ENCODE measurements at regions not wholly inside any gene's neighbourhood (a gene's known extent, or its start where the extent isn't known, plus 50 kb on each side); places are given as distances from the start of the nearest gene placed in this dataset.
"Not testable (repeated sequence)": the region's sequence is repeated elsewhere in the genome, so short reads cannot be mapped to it uniquely, and the experiment has no call there.

GRCh38 chr1:120941066-120941465 is 51.5 kb downstream of the PPIAL4A start:
- not testable (repeated sequence) for H3K4me3 ChIP-seq (replicated peaks in 1 of 2; ENCODE audit: low read depth in 2 of 2, low read length in 2 of 2); DNase-seq (ENCODE audit: low read depth in 2 of 2)

GRCh38 chr1:120941836-120942217 is 52.3 kb downstream of the PPIAL4A start:
- not testable (repeated sequence) for DNase-seq (ENCODE audit: low read depth in 2 of 2)

GRCh38 chr1:120942218-120942944 is 52.8 kb downstream of the PPIAL4A start:
- DNase-seq (ENCODE audit: low read depth in 2 of 2): peak; percentile 73 to 85
- H3K4me3 ChIP-seq (replicated peaks in 1 of 2; ENCODE audit: low read depth in 2 of 2, low read length in 2 of 2): peak overlapping the region; percentile 37 to 54

More at GRCh38 chr1:120941836-120942217, 52.3 kb downstream of the PPIAL4A start:
- H3K4me3 ChIP-seq (replicated peaks in 1 of 2; ENCODE audit: low read depth in 2 of 2, low read length in 2 of 2): peak overlapping the region; percentile 37 to 54

GRCh38 chr1:120942945-120943319 is 53.4 kb downstream of the PPIAL4A start:
- not testable (repeated sequence) for H3K4me3 ChIP-seq (replicated peaks in 1 of 2; ENCODE audit: low read depth in 2 of 2, low read length in 2 of 2); DNase-seq (ENCODE audit: low read depth in 2 of 2)

- not testable (repeated sequence) for H3K4me3 ChIP-seq (replicated peaks in 1 of 2; ENCODE audit: low read depth in 2 of 2, low read length in 2 of 2); DNase-seq (ENCODE audit: low read depth in 2 of 2)
Observed at GRCh38 chr1:120944691-120945090, 55.1 kb downstream of the PPIAL4A start.

GRCh38 chr1:120945122-120945521 is 55.6 kb downstream of the PPIAL4A start:
- not testable (repeated sequence) for DNase-seq (ENCODE audit: low read depth in 2 of 2); H3K4me3 ChIP-seq (replicated peaks in 1 of 2; ENCODE audit: low read depth in 2 of 2, low read length in 2 of 2)

GRCh38 chr1:120947114-120947513 is 57.5 kb downstream of the PPIAL4A start:
- not testable (repeated sequence) for H3K4me3 ChIP-seq (replicated peaks in 1 of 2; ENCODE audit: low read depth in 2 of 2, low read length in 2 of 2); DNase-seq (ENCODE audit: low read depth in 2 of 2)

- H3K4me3 ChIP-seq (replicated peaks in 1 of 2; ENCODE audit: low read depth in 2 of 2, low read length in 2 of 2); DNase-seq (ENCODE audit: low read depth in 2 of 2): not testable (repeated sequence)
Observed at GRCh38 chr1:120949724-120950123, 60.2 kb downstream of the PPIAL4A start.

GRCh38 chr1:120950633-120951032 is 61.1 kb downstream of the PPIAL4A start:
- not testable (repeated sequence) for DNase-seq (ENCODE audit: low read depth in 2 of 2); H3K4me3 ChIP-seq (replicated peaks in 1 of 2; ENCODE audit: low read depth in 2 of 2, low read length in 2 of 2)

GRCh38 chr1:120951100-120951499 is 61.5 kb downstream of the PPIAL4A start:
- not testable (repeated sequence) for DNase-seq (ENCODE audit: low read depth in 2 of 2); H3K4me3 ChIP-seq (replicated peaks in 1 of 2; ENCODE audit: low read depth in 2 of 2, low read length in 2 of 2)

- not testable (repeated sequence) for DNase-seq (ENCODE audit: low read depth in 2 of 2); H3K4me3 ChIP-seq (replicated peaks in 1 of 2; ENCODE audit: low read depth in 2 of 2, low read length in 2 of 2)
Observed at GRCh38 chr1:120952207-120952870, 62.8 kb downstream of the PPIAL4A start.

- not testable (repeated sequence) for H3K4me3 ChIP-seq (replicated peaks in 1 of 2; ENCODE audit: low read depth in 2 of 2, low read length in 2 of 2); DNase-seq (ENCODE audit: low read depth in 2 of 2)
Observed at GRCh38 chr1:120952871-120953265, 63.3 kb downstream of the PPIAL4A start.

GRCh38 chr1:120954736-120955135 is 65.2 kb downstream of the PPIAL4A start:
- DNase-seq (ENCODE audit: low read depth in 2 of 2): no peak
- no peak overlapping the region for H3K4me3 ChIP-seq (replicated peaks in 1 of 2; ENCODE audit: low read depth in 2 of 2, low read length in 2 of 2)
- no peak for TF ChIP-seq CTCF (IDR thresholded peaks at IDR 0.05; ENCODE audit: low read depth, low read length)

- H3K4me3 ChIP-seq (replicated peaks in 1 of 2; ENCODE audit: low read depth in 2 of 2, low read length in 2 of 2): not testable (repeated sequence)
- peak in 1 of 2 donors; percentile 2 for DNase-seq (ENCODE audit: low read depth in 2 of 2)
Observed at GRCh38 chr1:120955961-120956360, 66.4 kb downstream of the PPIAL4A start.

GRCh38 chr1:120966018-120966417 is 76.4 kb downstream of the PPIAL4A start:
- DNase-seq (ENCODE audit: low read depth in 2 of 2): peak; percentile 18 to 28
- H3K4me3 ChIP-seq (replicated peaks in 1 of 2; ENCODE audit: low read depth in 2 of 2, low read length in 2 of 2): not testable (repeated sequence)

- DNase-seq (ENCODE audit: low read depth in 2 of 2): peak; percentile 74 to 84
- not testable (repeated sequence) for H3K4me3 ChIP-seq (replicated peaks in 1 of 2; ENCODE audit: low read depth in 2 of 2, low read length in 2 of 2)
Observed at GRCh38 chr1:120972863-120973262, 83.3 kb downstream of the PPIAL4A start.

GRCh38 chr1:120973836-120974235 is 84.3 kb downstream of the PPIAL4A start:
- H3K4me3 ChIP-seq (replicated peaks in 1 of 2; ENCODE audit: low read depth in 2 of 2, low read length in 2 of 2); DNase-seq (ENCODE audit: low read depth in 2 of 2): not testable (repeated sequence)

GRCh38 chr1:120977279-120977678 is 87.7 kb downstream of the PPIAL4A start:
- H3K4me3 ChIP-seq (replicated peaks in 1 of 2; ENCODE audit: low read depth in 2 of 2, low read length in 2 of 2): not testable (repeated sequence)
- DNase-seq (ENCODE audit: low read depth in 2 of 2): peak; percentile 21 to 48
